ENCODE measurements at regions not wholly inside any gene's neighbourhood (a gene's known extent, or its start where the extent isn't known, plus 50 kb on each side); places are given as distances from the start of the nearest gene placed in this dataset.

GRCh38 chr5:125743939-125744338, 679.3 kb upstream of the GRAMD2B start:
- no peak for DNase-seq (ENCODE audit: extremely low read depth, low read depth)
- TF ChIP-seq, protein P1, sequence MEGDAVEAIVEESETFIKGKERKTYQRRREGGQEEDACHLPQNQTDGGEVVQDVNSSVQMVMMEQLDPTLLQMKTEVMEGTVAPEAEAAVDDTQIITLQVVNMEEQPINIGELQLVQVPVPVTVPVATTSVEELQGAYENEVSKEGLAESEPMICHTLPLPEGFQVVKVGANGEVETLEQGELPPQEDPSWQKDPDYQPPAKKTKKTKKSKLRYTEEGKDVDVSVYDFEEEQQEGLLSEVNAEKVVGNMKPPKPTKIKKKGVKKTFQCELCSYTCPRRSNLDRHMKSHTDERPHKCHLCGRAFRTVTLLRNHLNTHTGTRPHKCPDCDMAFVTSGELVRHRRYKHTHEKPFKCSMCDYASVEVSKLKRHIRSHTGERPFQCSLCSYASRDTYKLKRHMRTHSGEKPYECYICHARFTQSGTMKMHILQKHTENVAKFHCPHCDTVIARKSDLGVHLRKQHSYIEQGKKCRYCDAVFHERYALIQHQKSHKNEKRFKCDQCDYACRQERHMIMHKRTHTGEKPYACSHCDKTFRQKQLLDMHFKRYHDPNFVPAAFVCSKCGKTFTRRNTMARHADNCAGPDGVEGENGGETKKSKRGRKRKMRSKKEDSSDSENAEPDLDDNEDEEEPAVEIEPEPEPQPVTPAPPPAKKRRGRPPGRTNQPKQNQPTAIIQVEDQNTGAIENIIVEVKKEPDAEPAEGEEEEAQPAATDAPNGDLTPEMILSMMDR (IDR thresholded peaks at IDR 0.05; ENCODE audit: low read depth, low read length): no peak

- TF ChIP-seq, protein P1 (IDR thresholded peaks at IDR 0.05; ENCODE audit: low read depth, low read length): no peak
- no peak for DNase-seq (ENCODE audit: extremely low read depth, low read depth)
These were observed 676.3 kb upstream of the GRAMD2B start for GRCh38 chr5:125746917-125747316.

DNA sequence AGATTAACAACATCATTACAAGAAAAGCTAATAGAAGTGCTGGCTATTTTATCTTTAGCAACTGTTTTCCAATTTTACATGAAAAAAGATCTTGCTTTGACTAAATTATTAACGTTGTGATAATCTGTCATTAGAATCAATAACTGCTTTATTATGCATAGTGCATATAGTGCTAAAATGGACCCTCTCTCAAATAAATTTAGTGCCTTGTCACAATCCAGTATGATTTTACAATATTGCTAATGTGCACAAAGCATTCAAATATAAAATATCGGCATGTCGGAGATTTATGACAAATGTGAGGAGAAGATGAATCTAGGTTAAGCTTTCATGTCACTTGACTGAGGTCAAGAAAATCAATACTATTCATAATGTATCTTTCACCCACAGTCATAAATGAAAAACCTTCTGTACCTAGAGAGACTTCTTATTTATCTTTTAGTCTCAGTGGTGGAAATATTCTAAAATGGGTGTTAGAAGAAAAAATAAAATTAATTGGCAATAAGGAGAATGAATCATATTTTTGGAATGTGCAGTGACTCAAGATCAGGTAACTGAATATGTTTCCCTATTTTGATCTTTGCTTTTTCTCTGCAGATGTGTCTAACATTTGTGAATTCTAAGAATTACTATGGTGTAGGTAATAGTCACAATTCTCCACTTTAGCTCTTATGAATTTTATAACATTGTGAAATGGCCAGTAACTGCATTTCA, 672.9 kb upstream of the GRAMD2B start:
- TF ChIP-seq, protein P1 (IDR thresholded peaks at IDR 0.05; ENCODE audit: low read depth, low read length): no peak
- DNase-seq (ENCODE audit: extremely low read depth, low read depth): no peak

DNA sequence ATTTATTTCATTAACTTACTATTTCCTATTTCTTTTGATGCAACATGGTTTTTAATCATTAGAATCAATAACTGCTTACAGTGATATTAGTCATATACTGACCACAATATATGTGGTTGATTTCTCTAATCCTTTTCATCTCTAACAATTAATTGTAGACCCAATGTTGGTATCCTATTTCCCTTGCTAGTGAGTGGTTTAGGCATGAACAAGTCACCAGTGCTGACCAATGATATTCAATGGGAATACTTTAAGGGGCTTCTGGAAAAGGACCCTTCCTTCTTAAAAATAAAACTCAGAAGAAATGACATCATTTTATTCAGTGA, 672.4 kb upstream of the GRAMD2B start:
- no peak for DNase-seq (ENCODE audit: extremely low read depth, low read depth)

DNA sequence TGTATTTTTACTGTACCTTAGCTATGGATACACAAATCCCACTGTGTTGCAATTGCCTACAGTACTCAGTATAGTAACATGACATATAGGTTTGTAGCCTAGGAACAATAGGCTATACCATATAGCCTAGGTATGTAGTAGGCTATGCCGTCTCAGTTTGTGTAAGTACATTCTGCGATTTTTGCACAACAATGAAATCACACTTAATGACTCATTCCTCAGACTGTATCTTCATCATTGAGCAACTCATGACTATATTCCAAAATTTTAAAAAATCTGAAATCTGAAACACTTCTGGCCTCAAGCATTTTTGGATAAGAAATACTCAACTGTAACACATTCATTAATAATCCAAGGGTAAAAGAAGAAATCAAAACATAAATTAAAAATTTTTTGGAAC, 666.8 kb upstream of the GRAMD2B start:
- TF ChIP-seq, protein P1 (IDR thresholded peaks at IDR 0.05; ENCODE audit: low read depth, low read length): no peak

More for the DNA sequence above, 672.4 kb upstream of the GRAMD2B start:
- TF ChIP-seq, protein P1 (IDR thresholded peaks at IDR 0.05; ENCODE audit: low read depth, low read length): no peak

GRCh38 chr5:125766706-125767105, 656.5 kb upstream of the GRAMD2B start:
- DNase-seq (ENCODE audit: extremely low read depth, low read depth): no peak
- TF ChIP-seq, protein P1 (IDR thresholded peaks at IDR 0.05; ENCODE audit: low read depth, low read length): no peak

More for the DNA sequence above, 666.8 kb upstream of the GRAMD2B start:
- DNase-seq (ENCODE audit: extremely low read depth, low read depth): no peak

DNA sequence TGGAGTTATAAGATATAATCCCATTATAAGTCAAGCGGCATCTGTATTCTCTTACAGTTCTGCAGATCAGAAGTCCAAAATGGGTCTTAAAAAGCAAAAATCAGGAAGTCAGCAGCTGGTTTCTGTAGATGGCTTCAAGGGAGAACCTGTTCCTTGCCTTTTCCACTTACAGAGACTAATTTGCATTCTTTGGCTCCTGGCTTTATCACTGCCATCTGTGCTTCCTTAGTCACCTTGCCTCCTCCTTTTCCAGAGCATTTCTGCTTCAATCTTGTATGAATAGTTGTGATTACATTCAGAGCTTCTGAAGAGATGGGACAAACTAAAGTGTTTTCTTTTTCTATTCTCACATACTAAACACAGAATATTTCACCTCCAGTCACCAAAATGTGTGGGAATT, 647.3 kb upstream of the GRAMD2B start:
- TF ChIP-seq, protein P1 (IDR thresholded peaks at IDR 0.05; ENCODE audit: low read depth, low read length): no peak
- no peak for DNase-seq (ENCODE audit: extremely low read depth, low read depth)

All from AG09319 (cell line).